NCI-H1436 treated with DMSO at 0.1 percent for 48 hours (cell line): ENCODE measurements at regions not wholly inside any gene's neighbourhood (a gene's known extent, or its start where the extent isn't known, plus 50 kb on each side); places are given as distances from the start of the nearest gene placed in this dataset.

Experiments used
- DNase-seq: peaks from one replicate; lab custom pipeline; 2025; lab: John Stamatoyannopoulos, UW

DNA sequence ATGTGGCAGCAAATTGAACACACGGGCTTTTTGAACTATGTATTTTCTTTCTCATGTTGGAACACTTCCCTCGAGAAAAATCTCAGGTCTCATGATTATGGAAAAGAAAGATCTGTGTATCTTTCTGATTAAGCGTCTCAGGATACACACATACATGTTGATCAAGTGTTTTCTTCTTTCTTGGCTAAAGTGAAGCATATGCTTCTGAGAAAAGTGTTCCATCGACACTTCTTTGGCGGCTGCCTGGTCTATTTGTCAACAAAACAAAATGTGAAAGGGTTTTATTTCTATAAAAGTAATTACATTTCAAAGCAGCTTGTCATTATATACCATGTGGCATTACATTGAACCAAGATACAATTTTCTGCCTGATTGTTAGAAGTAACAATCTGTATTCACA, 157.5 kb downstream of the DLEU7 start:
- no peak for DNase-seq

DNA sequence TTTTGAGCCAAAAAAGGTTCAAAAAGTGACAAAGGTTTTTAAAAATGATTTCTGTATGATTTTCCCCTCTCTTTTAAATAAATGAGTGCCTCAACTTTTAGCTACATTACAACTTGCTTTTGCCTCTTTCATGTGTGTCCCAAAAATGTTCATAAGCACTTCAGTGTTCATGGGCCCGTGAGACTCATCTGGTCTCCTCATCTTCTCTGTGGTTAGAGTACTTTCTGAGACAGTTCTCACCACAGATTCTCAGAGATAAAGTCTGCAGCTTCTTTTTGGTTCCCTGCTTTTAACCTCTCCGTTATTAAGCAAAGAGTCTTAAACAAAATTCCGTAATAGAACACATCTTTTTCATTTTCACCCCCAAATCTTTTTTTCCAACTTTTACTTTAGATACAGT, 156.9 kb downstream of the DLEU7 start:
- DNase-seq = no peak

DNA sequence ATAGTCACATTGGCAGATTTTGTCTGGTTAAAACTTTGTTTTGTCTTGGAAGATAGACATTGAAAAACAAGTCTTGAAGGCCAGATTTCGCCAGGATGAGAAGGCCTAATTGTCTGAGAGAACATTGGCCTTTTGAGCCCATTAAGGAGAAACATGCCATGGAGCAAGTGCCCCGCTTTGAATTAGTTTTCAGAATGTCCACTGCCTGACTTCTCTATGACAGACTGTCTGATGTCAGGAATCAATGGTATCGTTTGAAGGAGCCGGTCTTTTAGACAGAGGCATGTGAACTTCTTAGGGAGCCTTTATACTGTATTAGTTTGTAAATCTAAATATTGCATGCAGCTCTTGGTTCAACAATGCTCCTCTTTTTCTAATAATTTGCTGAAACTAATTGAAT, 155.9 kb downstream of the DLEU7 start:
- no peak for DNase-seq

DNA sequence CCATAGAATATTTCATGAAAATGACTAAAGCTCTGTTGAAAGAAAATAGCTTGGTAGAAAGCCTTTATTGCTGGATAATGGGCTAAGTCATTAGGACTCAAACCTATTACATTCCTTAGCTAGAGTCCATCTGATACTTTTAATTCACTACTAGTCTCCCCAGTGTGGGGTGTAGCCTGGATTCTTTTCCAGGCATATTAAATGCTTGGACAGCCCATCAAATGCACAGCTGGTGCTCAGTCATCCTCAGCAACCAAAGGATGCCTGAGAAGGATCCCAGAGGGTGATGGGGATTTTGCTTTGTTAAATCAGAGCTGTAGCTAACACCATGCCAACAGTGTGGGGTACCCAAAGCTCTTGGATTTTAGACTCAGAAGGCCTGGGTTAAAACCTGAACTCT, 153.5 kb downstream of the DLEU7 start:
- DNase-seq = no peak

DNA sequence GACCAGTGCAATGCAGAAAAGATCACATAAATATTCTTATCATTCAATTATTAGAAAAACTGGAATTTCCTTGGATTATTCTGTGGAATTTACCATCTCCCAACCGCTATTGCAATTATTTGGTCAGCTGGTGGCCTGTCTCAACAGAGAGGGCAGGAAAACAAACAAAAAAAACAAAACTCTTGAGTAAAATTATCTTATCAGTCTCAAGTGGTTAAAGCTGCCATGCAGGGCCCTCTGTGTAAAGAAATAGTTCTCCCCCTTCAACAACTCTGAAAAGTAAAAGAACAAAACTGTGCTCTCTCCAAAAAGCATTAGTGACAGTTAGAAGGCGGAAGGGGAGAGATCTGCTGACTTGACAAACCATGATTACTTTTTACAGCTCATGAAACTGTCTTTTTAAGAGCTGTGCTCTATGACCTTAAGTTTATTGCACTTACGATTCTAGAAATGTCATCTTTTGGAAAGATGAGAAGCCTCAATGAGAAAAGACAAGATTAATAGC, 152.3 kb downstream of the DLEU7 start:
- no peak for DNase-seq

DNA sequence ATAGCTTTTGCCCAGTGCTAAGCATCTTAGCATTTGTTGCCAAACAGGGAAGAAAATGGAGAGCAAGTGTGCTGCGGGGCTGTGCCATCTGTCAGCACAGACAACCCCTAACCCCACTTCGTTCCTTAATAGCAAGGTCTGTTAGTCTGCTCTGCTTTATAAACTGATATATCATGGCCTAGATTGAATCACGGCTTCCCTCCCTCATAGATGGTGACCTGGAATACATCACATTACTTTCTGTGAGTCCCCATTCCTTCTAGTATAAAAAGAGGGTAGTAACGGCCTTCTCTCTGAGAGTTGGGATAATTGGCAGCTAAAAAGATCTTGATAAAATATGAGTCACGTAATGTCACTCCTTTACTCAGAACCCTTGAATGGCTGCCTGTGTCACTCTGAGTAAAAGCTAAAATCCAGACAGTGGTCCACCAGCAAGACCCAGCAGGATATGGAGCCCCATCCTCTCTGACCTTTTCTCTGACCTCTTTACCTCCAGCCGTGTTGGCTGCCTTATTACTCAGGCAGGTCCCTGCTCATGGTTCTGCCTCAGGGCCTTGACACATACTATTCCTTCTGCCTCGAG, 151.7 kb downstream of the DLEU7 start:
- no peak for DNase-seq

DNA sequence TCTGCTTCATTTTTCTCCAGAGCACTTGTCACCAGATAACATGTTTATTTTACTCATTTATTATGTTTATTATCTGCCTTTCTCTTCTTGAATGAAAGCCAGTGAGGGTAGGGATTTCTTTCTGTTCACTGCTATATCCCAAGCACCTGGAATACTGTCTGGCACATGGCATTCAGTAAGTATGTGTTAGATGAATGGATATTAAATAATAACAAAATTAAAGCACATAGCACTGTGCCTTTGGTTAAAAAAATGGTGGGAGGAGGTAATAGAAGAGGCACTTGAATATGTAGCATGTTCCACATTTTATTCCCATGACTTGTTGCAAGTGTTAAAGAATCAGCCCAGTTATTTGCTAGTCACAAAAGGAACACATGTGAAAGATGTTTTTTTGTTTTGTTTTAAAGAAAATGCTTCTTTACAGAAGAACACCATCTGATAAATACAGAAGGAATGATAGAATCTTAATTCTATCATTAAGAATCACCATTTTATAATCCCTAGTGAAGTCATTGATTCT, 151.0 kb downstream of the DLEU7 start:
- DNase-seq = no peak

DNA sequence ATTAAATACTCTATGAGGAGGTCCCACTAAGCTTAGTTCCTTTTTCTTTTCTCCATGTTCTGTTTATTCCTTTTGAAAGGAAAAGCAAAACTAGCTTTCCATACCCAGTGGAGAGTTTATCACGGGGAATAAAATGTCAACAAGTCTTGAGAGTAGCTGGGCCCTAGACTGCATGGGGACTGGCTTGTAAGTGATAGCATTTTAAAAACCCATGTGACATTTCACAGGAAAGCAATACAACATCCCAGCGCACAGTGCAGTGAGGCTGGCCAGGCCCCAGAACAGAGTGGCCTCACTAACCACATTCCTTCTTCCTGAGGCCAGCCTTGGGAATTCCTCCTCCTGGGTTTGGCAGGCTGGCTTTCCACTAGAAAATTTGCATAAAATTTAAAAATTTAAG, 149.8 kb downstream of the DLEU7 start:
- no peak for DNase-seq

DNA sequence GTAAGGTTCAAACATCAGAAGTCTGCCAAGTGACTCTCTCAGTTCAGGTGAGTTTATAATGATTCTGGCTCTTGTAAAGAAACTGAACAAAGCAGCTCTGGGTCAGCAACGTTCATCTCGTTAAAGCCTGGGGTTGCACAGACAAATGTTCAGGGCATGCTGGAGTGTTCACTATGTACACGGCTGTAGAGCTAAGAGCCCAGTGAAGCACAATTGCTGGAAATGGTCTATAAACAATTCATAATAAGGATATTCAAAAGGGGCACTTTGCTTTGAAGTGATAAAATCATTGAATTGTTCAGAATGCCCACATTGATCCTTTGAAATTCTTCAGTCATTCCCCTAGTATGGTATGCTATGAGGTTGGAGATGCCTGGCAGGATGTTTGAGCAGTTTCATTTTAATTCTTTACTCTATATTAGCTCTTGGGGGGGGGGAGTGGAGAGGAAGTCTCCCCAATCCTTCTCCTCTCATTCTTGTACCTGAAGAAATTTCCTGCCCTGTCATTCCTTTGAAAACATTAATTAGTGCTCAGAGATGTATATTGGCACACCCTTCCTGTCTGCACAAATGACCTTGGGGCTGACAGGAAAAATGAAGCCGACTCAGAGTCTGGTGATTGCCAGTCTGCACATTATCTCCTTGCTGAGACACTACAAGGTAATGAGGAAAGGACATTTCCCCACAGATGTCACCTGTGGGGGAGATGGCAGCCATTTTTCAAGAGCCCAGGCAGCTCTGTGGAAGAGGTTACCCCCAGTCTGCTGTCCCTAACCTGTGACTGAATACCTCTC, 145.5 kb downstream of the DLEU7 start:
- no peak for DNase-seq

DNA sequence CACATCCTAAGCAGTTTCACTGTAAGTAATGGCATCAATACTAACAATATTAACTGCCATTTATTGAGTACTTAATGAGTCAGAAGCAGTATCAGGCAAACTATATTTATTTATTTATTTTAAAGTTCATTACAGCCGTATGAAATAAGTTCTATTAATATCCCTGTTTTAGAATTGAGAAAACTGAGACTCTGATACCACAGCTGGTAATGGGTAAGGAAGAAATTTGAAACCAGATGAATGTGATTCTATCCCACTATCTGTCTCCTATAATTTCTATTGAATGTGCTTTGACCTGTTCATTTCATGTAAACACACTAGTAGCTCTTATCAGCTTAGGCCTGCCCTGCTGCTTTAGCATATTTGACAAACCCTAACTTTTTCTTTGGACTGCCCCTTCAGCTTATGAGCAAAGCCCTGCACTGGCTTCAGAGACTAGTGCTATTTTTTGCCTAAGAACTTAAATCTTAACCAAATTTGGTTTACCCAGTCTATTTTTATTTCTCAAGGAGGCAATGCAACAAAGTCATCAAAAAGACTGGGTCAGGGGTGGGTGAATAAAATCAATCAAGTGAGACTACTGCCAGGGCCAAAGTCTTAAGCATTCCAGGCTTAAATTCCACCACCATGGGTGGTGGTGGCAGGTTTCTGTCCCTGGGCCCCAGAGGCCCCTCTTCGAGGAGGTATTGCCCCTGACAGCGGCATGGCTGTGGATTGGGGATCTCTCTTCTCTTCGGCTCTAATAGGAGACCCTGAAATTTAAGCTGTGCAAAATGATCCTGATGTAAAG, 143.4 kb downstream of the DLEU7 start:
- no peak for DNase-seq

DNA sequence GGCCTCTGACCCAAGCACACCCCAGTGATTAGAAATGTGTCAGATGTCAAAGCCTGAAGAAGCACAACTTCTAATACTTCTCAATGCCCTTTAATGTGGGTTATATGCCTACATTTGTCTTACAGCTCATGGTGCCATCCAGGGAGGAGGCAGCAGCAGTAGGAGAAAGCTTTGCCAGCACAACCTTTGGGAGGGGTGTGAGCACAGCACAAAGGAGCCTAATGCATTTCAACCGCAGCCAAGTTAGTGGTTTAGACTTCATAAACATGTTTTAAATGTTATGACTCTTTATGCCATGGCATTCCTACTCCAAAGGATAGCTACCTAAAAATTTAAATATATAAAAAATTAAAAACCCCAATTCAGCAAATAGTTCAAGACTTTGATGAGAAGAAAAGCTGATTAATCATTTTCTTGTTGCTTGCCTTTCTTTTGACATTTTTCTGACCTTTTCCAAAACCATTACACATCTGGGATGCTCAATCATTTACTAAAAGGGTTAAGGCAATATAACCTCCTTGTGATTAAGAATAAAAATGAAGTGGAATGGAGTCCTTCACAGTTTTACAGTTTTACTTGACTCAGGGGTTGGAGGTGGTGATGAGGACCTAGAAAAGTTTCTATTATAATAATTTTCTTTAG, 142.7 kb downstream of the DLEU7 start:
- no peak for DNase-seq

DNA sequence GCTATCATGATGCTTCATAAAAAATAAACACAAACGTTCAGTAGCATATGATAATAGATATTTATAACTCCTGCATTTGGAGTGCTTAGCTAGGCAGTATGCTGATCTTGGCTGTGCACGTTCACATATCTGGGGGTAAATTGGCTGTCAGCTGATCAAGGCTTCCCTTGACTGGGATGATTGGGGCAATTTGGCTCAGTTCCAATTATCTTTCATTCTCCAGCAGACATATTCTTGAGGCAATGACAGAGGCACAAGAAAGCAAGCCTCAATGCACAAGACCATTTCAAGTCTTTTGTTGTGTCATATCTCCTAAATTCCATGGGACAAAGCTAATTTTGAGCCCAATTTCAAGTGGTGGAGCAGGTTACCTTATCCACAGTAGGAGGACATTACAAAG, 142.0 kb downstream of the DLEU7 start:
- no peak for DNase-seq

DNA sequence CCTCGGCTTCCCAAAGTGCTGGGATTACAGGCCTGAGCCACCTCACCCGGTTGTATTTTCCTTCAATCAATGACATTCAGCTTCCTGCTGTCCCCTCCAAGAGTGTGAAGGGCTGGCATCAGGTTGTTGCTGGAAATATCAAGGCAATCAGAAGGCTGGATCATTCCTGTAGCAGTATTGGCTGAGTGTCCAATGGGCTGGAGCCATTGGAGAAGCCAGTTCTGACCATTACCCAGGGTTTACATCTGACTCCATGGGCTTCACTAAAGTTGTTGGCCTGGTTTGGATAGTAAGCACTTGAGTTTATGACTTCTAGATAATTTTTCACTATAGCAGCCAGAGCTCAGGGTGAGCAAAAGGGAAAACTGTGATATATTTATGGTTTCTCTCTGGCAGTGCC, 137.0 kb downstream of the DLEU7 start:
- no peak for DNase-seq

DNA sequence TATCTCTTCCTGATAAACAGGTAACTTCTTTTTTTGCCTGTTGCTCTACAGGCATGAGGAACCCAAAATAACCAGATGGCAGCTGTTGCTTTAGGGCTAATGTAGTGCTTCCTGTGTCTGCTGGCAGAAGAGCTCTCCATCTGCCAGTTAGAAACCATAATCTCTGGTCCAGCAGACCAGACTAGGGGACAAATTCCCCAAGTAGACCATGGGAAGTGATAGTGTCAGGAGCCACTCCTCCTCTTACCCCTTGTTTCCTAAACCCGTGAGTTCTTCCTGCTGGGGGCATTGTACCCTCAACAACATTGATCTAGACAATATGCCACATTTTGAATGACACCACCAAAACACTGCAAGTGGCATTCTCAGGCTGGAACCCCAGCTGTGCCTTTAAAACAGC, 135.9 kb downstream of the DLEU7 start:
- DNase-seq = no peak

DNA sequence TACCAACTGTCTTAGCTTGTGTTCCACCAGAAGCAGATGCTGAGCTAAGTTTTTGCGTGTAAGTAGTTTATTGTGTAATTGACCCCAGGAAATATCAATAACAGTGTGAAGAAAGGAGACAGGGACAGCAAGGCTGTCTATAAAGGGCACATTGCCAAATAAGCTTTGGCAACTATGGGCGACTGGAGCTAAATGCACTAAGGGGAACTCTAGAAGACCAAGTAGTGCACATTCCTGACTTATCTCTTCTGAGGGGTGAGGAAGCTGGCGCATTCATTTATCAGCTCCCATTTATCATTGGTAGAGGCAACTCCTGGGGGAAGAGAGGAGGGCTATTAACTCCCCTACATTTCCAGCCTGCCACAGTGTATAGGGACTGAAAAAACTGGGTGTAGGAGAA, 135.0 kb downstream of the DLEU7 start:
- no peak for DNase-seq

DNA sequence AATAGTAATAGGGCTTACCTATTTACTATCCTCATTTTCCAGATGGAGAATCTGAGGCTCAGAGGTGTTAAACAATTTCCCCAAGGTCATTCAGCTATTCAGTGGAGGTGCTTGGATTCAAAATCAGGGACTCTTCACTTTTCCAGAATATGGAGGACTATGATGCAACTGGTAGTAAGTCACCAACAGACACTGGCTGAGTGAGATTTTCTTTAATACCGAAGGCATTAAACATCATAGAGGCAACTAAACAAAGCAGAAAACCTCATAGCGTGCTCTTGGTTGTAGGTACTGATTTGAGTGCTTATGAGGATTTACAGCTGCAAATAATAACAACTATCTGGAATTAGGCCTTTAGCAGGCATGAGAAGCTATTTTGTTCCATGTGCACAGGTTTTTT, 134.4 kb downstream of the DLEU7 start:
- DNase-seq = no peak

DNA sequence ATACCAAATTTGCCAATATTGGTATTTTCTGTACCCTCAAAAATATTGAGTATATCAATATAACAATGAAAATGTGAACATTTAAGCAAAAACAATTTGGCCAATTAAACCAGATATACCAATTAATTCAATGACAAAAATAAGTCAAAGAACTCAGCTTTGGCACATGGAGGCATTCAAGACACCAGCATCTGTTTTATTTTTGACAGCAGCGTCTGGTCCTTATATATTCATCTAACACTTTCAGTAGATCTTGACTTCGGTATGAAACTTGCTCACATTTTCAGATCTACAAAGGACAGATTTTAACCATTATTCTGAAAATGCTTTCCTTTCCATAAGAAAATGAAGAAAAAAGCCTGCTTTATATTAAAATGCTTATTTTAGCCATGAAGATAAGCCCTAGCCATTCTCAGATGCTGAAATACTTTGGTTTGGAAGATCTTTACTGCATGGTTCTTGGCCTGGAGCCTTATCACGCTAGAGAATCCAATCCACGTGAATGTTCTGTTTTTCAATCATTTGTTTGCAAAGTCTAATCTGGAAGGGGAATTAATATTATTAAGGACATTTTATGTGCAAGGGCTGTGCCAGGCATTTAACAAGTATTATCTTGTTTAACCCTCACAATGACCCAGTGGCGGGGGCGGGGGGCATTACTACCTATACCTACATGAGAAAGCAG, 132.2 kb downstream of the DLEU7 start:
- DNase-seq = no peak

DNA sequence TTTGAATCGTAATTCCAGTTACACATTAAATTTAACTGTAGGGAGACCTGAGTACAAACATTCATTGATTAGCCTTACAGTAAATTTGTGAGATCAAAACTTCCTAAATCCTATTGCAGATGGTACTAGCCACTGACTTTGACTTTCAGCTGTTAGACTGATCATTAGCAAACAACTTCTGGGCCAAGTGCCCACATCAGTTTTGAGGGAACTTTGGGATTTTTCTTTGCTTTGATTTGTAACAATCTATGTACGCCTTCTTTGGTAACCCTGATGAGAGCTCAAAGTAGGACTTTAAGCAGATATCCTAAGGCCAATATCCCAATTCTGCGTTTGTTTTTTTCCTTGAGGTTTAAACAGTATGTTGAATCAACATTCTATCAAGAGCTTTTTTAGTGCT, 131.5 kb downstream of the DLEU7 start:
- no peak for DNase-seq

DNA sequence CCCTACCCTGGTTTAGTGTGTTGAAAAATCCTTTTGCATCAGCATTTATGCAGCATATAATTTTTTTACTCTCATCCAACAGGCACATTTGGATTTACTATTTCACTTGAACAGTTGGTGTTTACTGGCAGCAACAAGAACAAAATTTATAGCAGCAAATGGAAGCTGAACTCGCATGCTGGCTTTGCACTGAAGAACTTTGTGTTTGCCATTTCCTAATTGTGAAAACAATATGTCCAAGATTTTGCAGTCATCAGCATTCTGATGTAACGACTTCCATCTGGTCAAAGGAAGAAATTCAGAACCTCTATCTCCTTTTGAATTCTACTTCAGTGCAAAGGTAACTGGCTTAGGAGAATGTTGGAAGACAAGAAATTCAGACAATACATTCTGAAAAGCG, 131.0 kb downstream of the DLEU7 start:
- no peak for DNase-seq

DNA sequence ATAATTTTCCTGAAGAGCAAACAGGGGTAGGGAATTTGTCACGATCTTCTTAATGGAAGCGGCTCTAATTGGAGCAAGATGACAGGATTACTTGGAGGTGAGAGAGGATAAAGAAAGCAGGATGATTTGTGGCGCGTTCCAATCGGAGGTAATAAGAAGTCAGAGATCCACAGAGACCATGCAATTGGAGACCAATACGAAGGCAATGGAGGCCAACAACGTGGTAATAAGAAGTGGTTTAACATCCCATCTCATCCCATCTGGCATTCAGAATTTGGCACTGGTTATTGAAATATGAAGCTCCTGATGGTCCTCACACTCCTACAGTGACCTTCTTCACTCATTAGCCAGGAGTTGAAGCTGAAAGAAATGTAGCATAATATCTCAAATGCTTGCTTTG, 130.6 kb downstream of the DLEU7 start:
- DNase-seq = no peak

DNA sequence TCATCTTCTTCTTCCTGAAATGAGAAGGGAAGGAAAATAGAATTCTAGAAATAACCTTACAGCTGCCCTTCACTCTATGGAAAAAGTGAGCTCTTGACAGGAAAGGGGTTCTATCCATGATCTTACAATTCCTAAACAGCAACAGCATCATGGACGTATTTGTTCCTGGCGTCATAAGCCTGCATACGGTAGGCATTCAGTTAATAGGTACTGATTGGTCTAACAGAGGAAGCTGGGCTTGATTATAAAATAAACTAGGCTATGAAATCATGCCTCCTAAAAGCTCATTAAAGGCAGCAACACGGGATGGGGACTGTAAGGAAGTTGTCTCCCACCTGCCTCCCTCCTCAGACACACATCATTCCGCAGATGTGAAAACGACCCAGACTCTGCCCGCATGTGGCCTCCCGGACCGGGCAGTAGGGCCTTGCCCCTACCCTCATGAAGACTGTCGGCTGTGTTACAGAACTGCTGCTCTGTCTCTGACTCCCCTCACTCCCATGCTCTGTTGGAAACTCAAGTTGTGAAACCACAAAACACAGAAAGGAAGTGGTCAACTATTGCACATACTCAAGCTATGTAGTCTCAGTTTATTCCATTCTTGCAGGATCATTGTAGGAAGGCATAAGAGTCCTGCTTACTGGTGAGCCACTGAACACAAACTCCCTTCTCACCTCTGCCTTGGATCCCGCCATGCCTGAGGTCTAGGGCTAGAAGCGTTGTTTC, 129.8 kb downstream of the DLEU7 start:
- DNase-seq = no peak
